Esophagus muscularis mucosa (tissue), 3 donors: ENCODE measurements at regions not wholly inside any gene's neighbourhood (a gene's known extent, or its start where the extent isn't known, plus 50 kb on each side); places are given as distances from the start of the nearest gene placed in this dataset.

Experiments
- POLR2AphosphoS5 ChIP-seq, 2 donors: sonication (generic); formaldehyde crosslinking; IDR thresholded peaks; one replicate each; pipeline ENCODE4 v1.6.1; 2017; ENCODE audit warnings: antibody characterized with exemption in 2 of 2
- TF ChIP-seq, protein P1 (sequence below), 3 experiments: fragments of 200-600 bp in 2 of 3; fragments of 450-650 bp in 1 of 3; sonication (generic) in 2 of 3; IDR thresholded peaks; one replicate each; pipeline ENCODE4 v1.5.1; 2017 to 2019; ENCODE audit warnings: antibody characterized with exemption in 3 of 3, mild to moderate bottlenecking in 2 of 3, moderate library complexity in 1 of 3

DNA sequence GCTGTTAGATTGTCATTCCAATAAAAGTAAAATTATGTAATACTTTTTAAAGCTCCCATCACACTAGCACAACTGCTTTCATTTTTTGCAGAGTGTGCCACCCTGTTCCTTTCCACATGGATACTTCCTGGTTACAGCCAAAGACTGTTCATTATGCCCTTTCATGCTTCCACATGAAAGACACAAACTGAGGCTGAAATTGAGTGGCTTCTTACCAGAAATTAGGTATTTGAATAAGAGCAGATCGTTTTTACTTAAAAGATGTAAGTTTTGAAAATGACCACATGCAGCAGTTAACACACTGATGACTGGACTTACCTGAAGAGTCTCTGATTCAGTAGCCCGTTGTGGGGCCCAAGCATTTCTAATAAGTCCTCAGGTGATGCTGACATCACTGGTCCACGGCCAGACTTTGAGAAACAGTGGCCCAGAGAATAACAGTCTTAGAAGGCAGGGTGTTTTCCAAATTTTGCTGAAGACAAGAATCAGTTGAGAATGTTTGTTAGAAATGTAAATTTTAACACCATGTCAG is 187.6 kb upstream of the DMRT1 start:
- TF ChIP-seq, protein P1, sequence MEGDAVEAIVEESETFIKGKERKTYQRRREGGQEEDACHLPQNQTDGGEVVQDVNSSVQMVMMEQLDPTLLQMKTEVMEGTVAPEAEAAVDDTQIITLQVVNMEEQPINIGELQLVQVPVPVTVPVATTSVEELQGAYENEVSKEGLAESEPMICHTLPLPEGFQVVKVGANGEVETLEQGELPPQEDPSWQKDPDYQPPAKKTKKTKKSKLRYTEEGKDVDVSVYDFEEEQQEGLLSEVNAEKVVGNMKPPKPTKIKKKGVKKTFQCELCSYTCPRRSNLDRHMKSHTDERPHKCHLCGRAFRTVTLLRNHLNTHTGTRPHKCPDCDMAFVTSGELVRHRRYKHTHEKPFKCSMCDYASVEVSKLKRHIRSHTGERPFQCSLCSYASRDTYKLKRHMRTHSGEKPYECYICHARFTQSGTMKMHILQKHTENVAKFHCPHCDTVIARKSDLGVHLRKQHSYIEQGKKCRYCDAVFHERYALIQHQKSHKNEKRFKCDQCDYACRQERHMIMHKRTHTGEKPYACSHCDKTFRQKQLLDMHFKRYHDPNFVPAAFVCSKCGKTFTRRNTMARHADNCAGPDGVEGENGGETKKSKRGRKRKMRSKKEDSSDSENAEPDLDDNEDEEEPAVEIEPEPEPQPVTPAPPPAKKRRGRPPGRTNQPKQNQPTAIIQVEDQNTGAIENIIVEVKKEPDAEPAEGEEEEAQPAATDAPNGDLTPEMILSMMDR (IDR thresholded peaks at IDR 0.05): no peak
- TF ChIP-seq POLR2AphosphoS5 (IDR thresholded peaks at IDR 0.05): no peak
